ENCODE measurements at regions not wholly inside any gene's neighbourhood (a gene's known extent, or its start where the extent isn't known, plus 50 kb on each side); places are given as distances from the start of the nearest gene placed in this dataset.

GRCh38 chr6:24031496-24031895 is 94.5 kb upstream of the NRSN1 start:
- 83% methylated on average over 2 of the region's 2 CpGs for WGBS
- H3K27me3 ChIP-seq (ENCODE audit: control insufficient read depth in 4 of 4, insufficient read depth in 4 of 4, low read length in 3 of 4): peaks cover 0 to 2% (median 0%) of the 10 kb centered on the region in 4 donors

GRCh38 chr6:24032896-24033688 is 92.9 kb upstream of the NRSN1 start:
- peaks cover 0 to 4% (median 0%) of the 10 kb centered on the region in 4 donors for H3K9me3 ChIP-seq (ENCODE audit: control insufficient read depth in 4 of 4, low read length in 3 of 4)
- H3K9ac ChIP-seq (ENCODE audit: low read depth in 1 of 2, low read length in 2 of 2): no peak overlapping the region
- no peak for DNase-seq (ENCODE audit: low spot score)
- H3K27me3 ChIP-seq (ENCODE audit: control insufficient read depth in 4 of 4, insufficient read depth in 4 of 4, low read length in 3 of 4): no peaks in the 10 kb centered on the region
- TF ChIP-seq HNF4G (IDR thresholded peaks at IDR 0.05): no peak
- no peak for TF ChIP-seq HNF4A (conservative IDR thresholded peaks at IDR 0.05)
- no peak for TF ChIP-seq JUND (IDR thresholded peaks at IDR 0.05)
- TF ChIP-seq NR2F2 (IDR thresholded peaks at IDR 0.05): no peak
- TF ChIP-seq ATF3 (IDR thresholded peaks at IDR 0.05): no peak
- no peak for TF ChIP-seq RAD21 (IDR thresholded peaks at IDR 0.05)
- no peak for TF ChIP-seq SP1 (IDR thresholded peaks at IDR 0.05)
- TF ChIP-seq FOXA2 (IDR thresholded peaks at IDR 0.05): no peak
- no peak for TF ChIP-seq GABPA (IDR thresholded peaks at IDR 0.05 in 1 of 2, conservative IDR thresholded peaks at IDR 0.05 in 1 of 2)
- TF ChIP-seq CTCF (IDR thresholded peaks at IDR 0.05; ENCODE audit: low read depth, low read length, missing input control): no peak
- TF ChIP-seq MAX (IDR thresholded peaks at IDR 0.05): no peak
- no peak for TF ChIP-seq YY1 (IDR thresholded peaks at IDR 0.05)
- no peak for TF ChIP-seq TAF1 (conservative IDR thresholded peaks at IDR 0.05)
- no peak for TF ChIP-seq REST (IDR thresholded peaks at IDR 0.05)
- no peak for TF ChIP-seq FOXA1 (IDR thresholded peaks at IDR 0.05)
- TF ChIP-seq RXRA (IDR thresholded peaks at IDR 0.05): no peak
- TF ChIP-seq EGR1 (IDR thresholded peaks at IDR 0.05; ENCODE audit: low read depth in 2 of 2): no peak
- no peak for TF ChIP-seq ZBTB33 (IDR thresholded peaks at IDR 0.05)
- no peaks in the 10 kb centered on the region for H3K4me1 ChIP-seq (ENCODE audit: control insufficient read depth in 4 of 4, insufficient read depth in 4 of 4, low read length in 3 of 4)
- no peaks in the 10 kb centered on the region for H3K36me3 ChIP-seq (ENCODE audit: control insufficient read depth in 4 of 4, insufficient read depth in 3 of 4, low read depth in 1 of 4, low read length in 3 of 4)
- H3K27ac ChIP-seq (ENCODE audit: low read depth in 1 of 2, low read length in 2 of 2): no peak overlapping the region
- no peak overlapping the region for H3K4me3 ChIP-seq (ENCODE audit: low read depth in 1 of 3, low read length in 3 of 3)
- 69% methylated on average over 4 of the region's 4 CpGs for WGBS

More at GRCh38 chr6:24031496-24031895, 94.5 kb upstream of the NRSN1 start:
- TF ChIP-seq GABPA (IDR thresholded peaks at IDR 0.05 in 1 of 2, conservative IDR thresholded peaks at IDR 0.05 in 1 of 2) (no peak), RXRA (IDR thresholded peaks at IDR 0.05) (no peak)
- no peak for DNase-seq (ENCODE audit: low spot score)
- Histone ChIP-seq H3K36me3 (ENCODE audit: control insufficient read depth in 4 of 4, insufficient read depth in 3 of 4, low read depth in 1 of 4, low read length in 3 of 4) (no peaks in the 10 kb centered on the region), H3K9me3 (ENCODE audit: control insufficient read depth in 4 of 4, low read length in 3 of 4) (peaks cover 0 to 13% (median 3%) of the 10 kb centered on the region in 4 donors), H3K9ac (ENCODE audit: low read depth in 1 of 2, low read length in 2 of 2) (no peak overlapping the region), H3K4me3 (ENCODE audit: low read depth in 1 of 3, low read length in 3 of 3) (no peak overlapping the region), H3K4me1 (ENCODE audit: control insufficient read depth in 4 of 4, insufficient read depth in 4 of 4, low read length in 3 of 4) (no peaks in the 10 kb centered on the region), H3K27ac (ENCODE audit: low read depth in 1 of 2, low read length in 2 of 2) (no peak overlapping the region)
